Esophagus squamous epithelium (tissue), 4 donors: ENCODE measurements at regions not wholly inside any gene's neighbourhood (a gene's known extent, or its start where the extent isn't known, plus 50 kb on each side); places are given as distances from the start of the nearest gene placed in this dataset.

Experiments
- POLR2A ChIP-seq, 4 donors: fragments of 450-650 bp; IDR thresholded peaks; one replicate each; pipeline ENCODE4 v1.6.1; 2017; ENCODE audit warnings: antibody characterized with exemption in 4 of 4, mild to moderate bottlenecking in 4 of 4, moderate library complexity in 3 of 4
- TF ChIP-seq, protein P1 (sequence below), 6 experiments: fragments of 450-650 bp in 4 of 6; fragments of 200-600 bp in 2 of 6; sonication (generic) in 2 of 6; IDR thresholded peaks; one replicate each; pipeline ENCODE4 v1.5.1; 2016 to 2019; ENCODE audit warnings: antibody characterized with exemption in 6 of 6, mild to moderate bottlenecking in 4 of 6, moderate library complexity in 4 of 6

- TF ChIP-seq, protein P1, sequence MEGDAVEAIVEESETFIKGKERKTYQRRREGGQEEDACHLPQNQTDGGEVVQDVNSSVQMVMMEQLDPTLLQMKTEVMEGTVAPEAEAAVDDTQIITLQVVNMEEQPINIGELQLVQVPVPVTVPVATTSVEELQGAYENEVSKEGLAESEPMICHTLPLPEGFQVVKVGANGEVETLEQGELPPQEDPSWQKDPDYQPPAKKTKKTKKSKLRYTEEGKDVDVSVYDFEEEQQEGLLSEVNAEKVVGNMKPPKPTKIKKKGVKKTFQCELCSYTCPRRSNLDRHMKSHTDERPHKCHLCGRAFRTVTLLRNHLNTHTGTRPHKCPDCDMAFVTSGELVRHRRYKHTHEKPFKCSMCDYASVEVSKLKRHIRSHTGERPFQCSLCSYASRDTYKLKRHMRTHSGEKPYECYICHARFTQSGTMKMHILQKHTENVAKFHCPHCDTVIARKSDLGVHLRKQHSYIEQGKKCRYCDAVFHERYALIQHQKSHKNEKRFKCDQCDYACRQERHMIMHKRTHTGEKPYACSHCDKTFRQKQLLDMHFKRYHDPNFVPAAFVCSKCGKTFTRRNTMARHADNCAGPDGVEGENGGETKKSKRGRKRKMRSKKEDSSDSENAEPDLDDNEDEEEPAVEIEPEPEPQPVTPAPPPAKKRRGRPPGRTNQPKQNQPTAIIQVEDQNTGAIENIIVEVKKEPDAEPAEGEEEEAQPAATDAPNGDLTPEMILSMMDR (IDR thresholded peaks at IDR 0.05): no peak
- no peak for TF ChIP-seq POLR2A (IDR thresholded peaks at IDR 0.05)
These were observed 87.0 kb upstream of the CXCR4 start for GRCh38 chr2:136204971-136205370.
